Loucy (cell line): ENCODE measurements at regions not wholly inside any gene's neighbourhood (a gene's known extent, or its start where the extent isn't known, plus 50 kb on each side); places are given as distances from the start of the nearest gene placed in this dataset.

ENCODE experiments used
- H2AFZ ChIP-seq: fragments of 200-600 bp; sonication (generic); 2 replicates; pipeline ENCODE4 v1.6.0; 2016; ENCODE audit warnings: antibody characterized with exemption, mild to moderate bottlenecking, low read length, moderate library complexity
- H3F3A ChIP-seq: fragments of 200-600 bp; 2 replicates; pipeline ENCODE4 v1.6.0; 2016; ENCODE audit warnings: antibody characterized with exemption, low read depth, mild to moderate bottlenecking
- H3K27me3 ChIP-seq: fragments of 200-600 bp; sonication (generic); 2 replicates; pipeline ENCODE4 v1.6.1; 2014; ENCODE audit warnings: low read length, mild to moderate bottlenecking; ENCODE audit not compliant: insufficient read depth, poor library complexity, severe bottlenecking
- H3K36me3 ChIP-seq: fragments of 200-600 bp; sonication (generic); 2 replicates; pipeline ENCODE4 v1.6.1; 2016; ENCODE audit warnings: low read length; ENCODE audit not compliant: insufficient read depth
- H3K4me1 ChIP-seq: fragments of 200-600 bp; sonication (generic); 2 replicates; pipeline ENCODE4 v1.5.1; 2014; ENCODE audit warnings: low read length, mild to moderate bottlenecking; ENCODE audit not compliant: insufficient read depth, poor library complexity, severe bottlenecking
- H3K4me2 ChIP-seq: fragments of 200-600 bp; sonication (generic); 2 replicates; pipeline ENCODE4 v1.6.0; 2014; ENCODE audit warnings: antibody characterized with exemption, low read length, low read depth, mild to moderate bottlenecking; ENCODE audit not compliant: poor library complexity, severe bottlenecking
- H3K4me3 ChIP-seq: fragments of 200-600 bp; sonication (generic); 2 replicates; pipeline ENCODE4 v1.5.1; 2014; ENCODE audit warnings: low read length, mild to moderate bottlenecking, mixed read lengths; ENCODE audit not compliant: poor library complexity, severe bottlenecking
- H3K79me2 ChIP-seq: fragments of 200-600 bp; sonication (generic); 2 replicates; pipeline ENCODE4 v1.6.1; 2014; ENCODE audit warnings: low read length; ENCODE audit not compliant: insufficient read depth
- H3K9ac ChIP-seq: fragments of 200-600 bp; sonication (generic); 2 replicates; pipeline ENCODE4 v1.6.0; 2014; ENCODE audit warnings: mild to moderate bottlenecking, low read depth, low read length, moderate library complexity; ENCODE audit not compliant: poor library complexity, severe bottlenecking
- H3K9me2 ChIP-seq: fragments of 200-600 bp; sonication (generic); replicated peaks from 2 replicates; pipeline ENCODE4 v1.6.1; 2016; ENCODE audit warnings: low read depth, low read length, mixed read lengths
- H3K9me3 ChIP-seq: fragments of 200-600 bp; sonication (generic); 2 replicates; pipeline ENCODE4 v1.6.1; 2014; ENCODE audit warnings: mild to moderate bottlenecking, antibody characterized with exemption, low read length, low read depth; ENCODE audit not compliant: insufficient read depth
- H4K20me1 ChIP-seq: fragments of 200-600 bp; sonication (generic); 2 replicates; pipeline ENCODE4 v1.6.0; 2014; ENCODE audit warnings: antibody characterized with exemption, low read length, mild to moderate bottlenecking; ENCODE audit not compliant: insufficient read depth, poor library complexity, severe bottlenecking
- CTCF ChIP-seq: fragments of 200-600 bp; sonication (generic); conservative IDR thresholded peaks from 2 replicates; pipeline ENCODE4 v1.5.1; 2014; ENCODE audit warnings: mild to moderate bottlenecking, antibody characterized with exemption, low read length
- EZH2phosphoT487 ChIP-seq: fragments of 200-600 bp; IDR thresholded peaks from 2 replicates; pipeline ENCODE4 v1.6.1; 2018; ENCODE audit warnings: antibody characterized with exemption, mild to moderate bottlenecking, moderate library complexity, borderline replicate concordance

GRCh38 chr5:81908044-81908443 lies 63.8 kb upstream of the ATG10 start:
- H3K9ac ChIP-seq, result no peak overlapping the region
- H3K4me2 ChIP-seq, result no peak overlapping the region
- no peak overlapping the region for H3K4me3 ChIP-seq
- TF ChIP-seq CTCF, result no peak
- TF ChIP-seq EZH2phosphoT487, result no peak
- H3K4me1 ChIP-seq, result no peaks in the 10 kb centered on the region
- H3K79me2 ChIP-seq, result no peaks in the 10 kb centered on the region
- H3K36me3 ChIP-seq, result no peaks in the 10 kb centered on the region
- H3K27me3 ChIP-seq, result no peaks in the 10 kb centered on the region
- no peaks in the 10 kb centered on the region for H3K9me3 ChIP-seq
- no peaks in the 10 kb centered on the region for H3F3A ChIP-seq
- no peak overlapping the region for H2AFZ ChIP-seq
- no peaks in the 10 kb centered on the region for H3K9me2 ChIP-seq
- no peaks in the 10 kb centered on the region for H4K20me1 ChIP-seq

- Histone ChIP-seq H4K20me1 (no peaks in the 10 kb centered on the region), H3K9me3 (no peaks in the 10 kb centered on the region), H2AFZ (no peak overlapping the region), H3K9me2 (no peaks in the 10 kb centered on the region), H3K79me2 (no peaks in the 10 kb centered on the region), H3K4me3 (no peak overlapping the region), H3K9ac (no peak overlapping the region), H3K36me3 (no peaks in the 10 kb centered on the region), H3K27me3 (no peaks in the 10 kb centered on the region), H3K4me1 (no peaks in the 10 kb centered on the region), H3F3A (no peaks in the 10 kb centered on the region), H3K4me2 (no peak overlapping the region)
- TF ChIP-seq CTCF (no peak), EZH2phosphoT487 (no peak)
Measured at GRCh38 chr5:81907012-81907635, 64.7 kb upstream of the ATG10 start.

GRCh38 chr5:81906086-81906485 lies 65.7 kb upstream of the ATG10 start:
- H3K4me3 ChIP-seq, result no peak overlapping the region
- no peaks in the 10 kb centered on the region for H3K9me3 ChIP-seq
- H3F3A ChIP-seq, result no peaks in the 10 kb centered on the region
- no peak for TF ChIP-seq EZH2phosphoT487
- no peak for TF ChIP-seq CTCF
- H3K27me3 ChIP-seq, result no peaks in the 10 kb centered on the region
- H3K79me2 ChIP-seq, result no peaks in the 10 kb centered on the region
- no peak overlapping the region for H3K9ac ChIP-seq
- H2AFZ ChIP-seq, result no peak overlapping the region
- no peaks in the 10 kb centered on the region for H3K4me1 ChIP-seq
- H3K9me2 ChIP-seq, result no peaks in the 10 kb centered on the region
- H4K20me1 ChIP-seq, result no peaks in the 10 kb centered on the region
- no peaks in the 10 kb centered on the region for H3K36me3 ChIP-seq
- H3K4me2 ChIP-seq, result no peak overlapping the region
